A549 (cell line): ENCODE measurements at regions not wholly inside any gene's neighbourhood (a gene's known extent, or its start where the extent isn't known, plus 50 kb on each side); places are given as distances from the start of the nearest gene placed in this dataset.

ENCODE experiments used
- ATAC-seq, 2 experiments: fragments of 200-7000 bp in 1 of 2; fragments of >200 bp in 1 of 2; cut with Nextera tagmentation in 1 of 2; cut with Tn5 transposase in 1 of 2; 3 replicates each; pipeline versions ENCODE4 v1.8.0 to v1.9.1; 2018 to 2020; ENCODE audit warnings: mild to moderate bottlenecking in 1 of 2, moderate library complexity in 1 of 2
- CTCF ChIA-PET: fragments of 300-600 bp; sonication (Branson Sonifier 250); formaldehyde crosslinking; extraction: SDS; loops from one replicate; lab custom pipeline; 2021; ENCODE audit warnings: antibody characterized with exemption, inconsistent platforms; lab: Yijun Ruan, JAX
- POLR2A ChIA-PET: fragments of 350-600 bp; formaldehyde crosslinking; extraction: SDS; loops from one replicate; lab custom pipeline; 2021; ENCODE audit warnings: antibody characterized with exemption, inconsistent platforms; lab: Yijun Ruan, JAX
- DNase-seq, 2 experiments: peaks; one replicate each; pipeline versions ENCODE4 v3.0.0 to v3.0.0-alpha.2; 2011 to 2016; ENCODE audit warnings: low read depth in 1 of 2, low spot score in 1 of 2
- FAIRE-seq: peaks from 2 replicates; lab custom pipeline; 2011; peaks lifted over from hg19 to GRCh38; lab: Jason Lieb, UNC
- H3K27ac ChIP-seq, 2 experiments: fragments of >200 bp; sonication (Bioruptor Twin); formaldehyde crosslinking; 3 replicates each; pipeline ENCODE4 v1.5.1; 2016 to 2017
- H3K4me1 ChIP-seq: fragments of >200 bp; sonication (Bioruptor Twin); formaldehyde crosslinking; 3 replicates; pipeline ENCODE4 v1.6.1; 2016
- H3K4me2 ChIP-seq: fragments of >200 bp; sonication (Bioruptor Twin); formaldehyde crosslinking; 3 replicates; pipeline ENCODE4 v1.6.1; 2016
- H3K4me3 ChIP-seq: fragments of >200 bp; sonication (Bioruptor Twin); formaldehyde crosslinking; 3 replicates; pipeline ENCODE4 v1.5.1; 2016
- H3K9me3 ChIP-seq: fragments of >200 bp; sonication (Bioruptor Twin); formaldehyde crosslinking; 3 replicates; pipeline ENCODE4 v1.6.1; 2016
- BHLHE40 ChIP-seq: IDR thresholded peaks from 2 replicates; pipeline ENCODE4 v1.6.1; 2012; ENCODE audit warnings: low read depth, low read length, inconsistent platforms
- CBX8 ChIP-seq: fragments of 200-600 bp; sonication (generic); IDR thresholded peaks from 2 replicates; pipeline ENCODE4 v1.6.1; 2016
- CEBPB ChIP-seq, 2 experiments: fragments of >200 bp in 1 of 2; sonication (Bioruptor Twin) in 1 of 2; formaldehyde crosslinking in 1 of 2; IDR thresholded peaks; 2 replicates each; pipeline ENCODE4 v1.6.1; 2012 to 2016
- CHD2 ChIP-seq: fragments of 150-350 bp; IDR thresholded peaks from 2 replicates; pipeline ENCODE4 v1.6.1; 2014; ENCODE audit warnings: low read length; ENCODE audit not compliant: partially characterized antibody
- EHMT2 ChIP-seq: fragments of 200-600 bp; sonication (generic); IDR thresholded peaks from 2 replicates; pipeline ENCODE4 v1.6.1; 2016; ENCODE audit warnings: antibody characterized with exemption, low read depth, mild to moderate bottlenecking, moderate library complexity
- FOSB ChIP-seq: fragments of 250-450 bp; sonication (Bioruptor Pico); IDR thresholded peaks from 2 replicates; pipeline ENCODE4 v1.5.0; 2020; ENCODE audit warnings: mild to moderate bottlenecking, moderate library complexity
- FOXS1 ChIP-seq: fragments of 250-450 bp; sonication (Bioruptor Pico); IDR thresholded peaks from 2 replicates; pipeline ENCODE4 v1.5.0; 2020; ENCODE audit warnings: mild to moderate bottlenecking, moderate library complexity
- HDAC2 ChIP-seq: fragments of 200-600 bp; sonication (generic); IDR thresholded peaks from 2 replicates; pipeline ENCODE4 v1.6.1; 2016
- HOXA7 ChIP-seq: fragments of 250-450 bp; sonication (Bioruptor Pico); IDR thresholded peaks from 2 replicates; pipeline ENCODE4 v1.5.0; 2020; ENCODE audit warnings: mild to moderate bottlenecking, moderate library complexity
- HOXB13 ChIP-seq: fragments of 250-450 bp; sonication (Bioruptor Pico); IDR thresholded peaks from 2 replicates; pipeline ENCODE4 v1.5.0; 2020; ENCODE audit warnings: low read depth, mild to moderate bottlenecking, moderate library complexity
- KDM1A ChIP-seq: fragments of 200-600 bp; sonication (generic); IDR thresholded peaks from 2 replicates; pipeline ENCODE4 v1.6.1; 2016; ENCODE audit warnings: low read depth, mild to moderate bottlenecking
- KDM5A ChIP-seq: fragments of 200-600 bp; sonication (generic); IDR thresholded peaks from 2 replicates; pipeline ENCODE4 v1.6.1; 2016; ENCODE audit warnings: antibody characterized with exemption, mild to moderate bottlenecking
- MAFK ChIP-seq: fragments of 450-650 bp; IDR thresholded peaks from 2 replicates; pipeline ENCODE4 v1.6.1; 2014; ENCODE audit not compliant: partially characterized antibody
- MAX ChIP-seq: IDR thresholded peaks from 2 replicates; pipeline ENCODE4 v1.6.1; 2012
- MAZ ChIP-seq: fragments of 150-350 bp; IDR thresholded peaks from 2 replicates; pipeline ENCODE4 v1.6.1; 2014; ENCODE audit warnings: antibody characterized with exemption, low read depth, low read length, borderline replicate concordance
- NFE2L2 ChIP-seq: fragments of 150-350 bp; conservative IDR thresholded peaks from 2 replicates; pipeline ENCODE4 v1.6.1; 2014; ENCODE audit warnings: low read length
- NPAS2 ChIP-seq: fragments of 250-450 bp; sonication (Bioruptor Pico); IDR thresholded peaks from 2 replicates; pipeline ENCODE4 v1.8.0; 2022; ENCODE audit warnings: mild to moderate bottlenecking, moderate library complexity, borderline replicate concordance
- POLR2A ChIP-seq: IDR thresholded peaks from 2 replicates; pipeline ENCODE4 v1.6.1; 2012; ENCODE audit warnings: mild to moderate bottlenecking, low read length
- RARB ChIP-seq: fragments of 250-450 bp; sonication (Bioruptor Pico); IDR thresholded peaks from 2 replicates; pipeline ENCODE4 v1.8.0; 2021; ENCODE audit warnings: mild to moderate bottlenecking, moderate library complexity
- RCOR1 ChIP-seq: fragments of 150-350 bp; IDR thresholded peaks from 2 replicates; pipeline ENCODE4 v1.6.1; 2014; ENCODE audit warnings: antibody characterized with exemption, low read length, low read depth
- RFX5 ChIP-seq: fragments of 450-650 bp; IDR thresholded peaks from 2 replicates; pipeline ENCODE4 v1.7.1; 2014; ENCODE audit warnings: antibody characterized with exemption, mild to moderate bottlenecking, moderate library complexity
- SREBF2 ChIP-seq: fragments of 450-650 bp; IDR thresholded peaks from 2 replicates; pipeline ENCODE4 v1.6.1; 2014; ENCODE audit warnings: mild to moderate bottlenecking, moderate library complexity
- TFCP2L1 ChIP-seq: fragments of 250-450 bp; sonication (Bioruptor Pico); IDR thresholded peaks from 2 replicates; pipeline ENCODE4 v1.5.0; 2021; ENCODE audit warnings: mild to moderate bottlenecking
- ZC3H11A ChIP-seq: fragments of 450-650 bp; IDR thresholded peaks from 2 replicates; pipeline ENCODE4 v1.6.1; 2014; ENCODE audit warnings: antibody characterized with exemption, mild to moderate bottlenecking
- ZNF302 ChIP-seq: fragments of 250-450 bp; sonication (Bioruptor Pico); IDR thresholded peaks from 2 replicates; pipeline ENCODE4 v1.9.0; 2021; ENCODE audit warnings: inconsistent platforms, mild to moderate bottlenecking, moderate library complexity
- ZSCAN20 ChIP-seq: fragments of 250-450 bp; sonication (Bioruptor Pico); IDR thresholded peaks from 2 replicates; pipeline ENCODE4 v1.8.0; 2022; ENCODE audit warnings: mild to moderate bottlenecking, moderate library complexity
- WGBS: methylation state at CpG from one replicate; pipeline ENCODE4 v1.1.6; 2017; ENCODE audit errors: missing lambda C conversion rate; 5-methylcytosine and 5-hydroxymethylcytosine counted together
- TF ChIP-seq, protein P1 (sequence below): IDR thresholded peaks from 2 replicates; pipeline ENCODE4 v1.6.1; 2012; ENCODE audit warnings: low read depth, borderline replicate concordance
- TF ChIP-seq, protein P2 (sequence below): fragments of >200 bp; sonication (Bioruptor Twin); formaldehyde crosslinking; IDR thresholded peaks from 2 replicates; pipeline ENCODE4 v1.6.1; 2016
- TF ChIP-seq, protein P3 (sequence below): fragments of >200 bp; sonication (Bioruptor Twin); formaldehyde crosslinking; IDR thresholded peaks from 3 replicates; pipeline ENCODE4 v1.6.1; 2016

DNA sequence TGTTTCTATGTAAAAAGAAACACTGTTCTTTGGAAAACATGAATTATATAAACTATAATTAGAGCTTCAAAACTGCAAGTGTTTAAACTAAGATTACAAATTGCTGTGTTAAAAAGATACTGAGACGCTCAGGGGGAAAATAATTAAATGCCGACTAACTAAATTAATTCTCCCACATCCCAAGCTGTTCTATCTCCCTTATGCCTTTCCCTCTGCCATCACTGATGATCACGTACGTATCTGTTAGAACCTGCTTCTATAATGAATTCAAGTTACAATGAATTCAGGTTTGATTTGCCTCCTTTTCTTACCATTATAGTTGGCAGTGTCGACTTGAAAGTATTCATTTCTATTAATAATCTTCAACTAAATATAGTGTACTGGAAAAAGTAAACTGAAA is 349.9 kb upstream of the CDH6 start (continued):
- no peak for TF ChIP-seq RCOR1
- TF ChIP-seq FOXS1 (CRISPR knock-in tag), result no peak
- TF ChIP-seq ZC3H11A, result no peak

- DNase-seq (no peak), ATAC-seq (no peak)
- 59% methylated on average over 3 of the region's 3 CpGs for WGBS
Observed at GRCh38 chr5:30839956-30840355, 353.5 kb upstream of the CDH6 start.

DNA sequence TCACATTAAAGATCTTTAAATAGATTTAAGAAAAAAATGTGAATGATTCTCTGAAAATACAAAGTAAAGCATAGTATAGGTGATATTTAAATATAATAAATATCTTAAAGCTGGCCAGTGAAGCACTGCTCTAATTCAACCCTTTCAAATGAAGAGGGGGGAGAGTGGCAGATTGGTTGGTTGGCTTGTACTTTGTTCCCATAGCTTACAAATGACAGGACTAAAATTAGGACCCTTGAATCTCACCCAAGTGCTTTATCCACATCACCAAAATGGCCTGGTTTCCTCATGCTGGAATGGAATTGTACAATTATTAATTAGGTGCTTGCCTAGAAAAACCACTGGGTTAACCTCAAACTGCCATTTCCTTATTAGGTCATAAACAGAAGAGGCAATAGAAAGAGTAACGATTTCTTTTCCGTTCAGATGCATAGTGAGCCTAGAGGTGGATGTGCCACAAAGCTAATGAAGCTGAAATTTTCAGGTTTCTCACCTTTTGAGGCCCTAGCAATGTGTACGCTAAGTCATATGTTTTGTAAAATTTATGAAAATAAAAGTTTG is 354.5 kb upstream of the CDH6 start:
- ChIA-PET POLR2A (no interaction called here), CTCF (no interaction called here)
- FAIRE-seq (no peak), ATAC-seq (no peak), DNase-seq (no peak)
- Histone ChIP-seq H3K4me3 (no peak overlapping the region), H3K9me3 (no peaks in the 10 kb centered on the region), H3K4me2 (no peak overlapping the region), H3K27ac (no peak overlapping the region), H3K4me1 (no peaks in the 10 kb centered on the region)
- no peak for TF ChIP-seq MAFK
- no peak for TF ChIP-seq TFCP2L1
- TF ChIP-seq HOXA7 (CRISPR knock-in tag), result no peak
- TF ChIP-seq, protein P1, sequence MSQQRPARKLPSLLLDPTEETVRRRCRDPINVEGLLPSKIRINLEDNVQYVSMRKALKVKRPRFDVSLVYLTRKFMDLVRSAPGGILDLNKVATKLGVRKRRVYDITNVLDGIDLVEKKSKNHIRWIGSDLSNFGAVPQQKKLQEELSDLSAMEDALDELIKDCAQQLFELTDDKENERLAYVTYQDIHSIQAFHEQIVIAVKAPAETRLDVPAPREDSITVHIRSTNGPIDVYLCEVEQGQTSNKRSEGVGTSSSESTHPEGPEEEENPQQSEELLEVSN, result no peak
- TF ChIP-seq CBX8, result no peak
- TF ChIP-seq BHLHE40, result no peak
- no peak for TF ChIP-seq NPAS2 (CRISPR knock-in tag)
- TF ChIP-seq HDAC2, result no peak
- TF ChIP-seq NFE2L2, result no peak
- TF ChIP-seq, protein P2, sequence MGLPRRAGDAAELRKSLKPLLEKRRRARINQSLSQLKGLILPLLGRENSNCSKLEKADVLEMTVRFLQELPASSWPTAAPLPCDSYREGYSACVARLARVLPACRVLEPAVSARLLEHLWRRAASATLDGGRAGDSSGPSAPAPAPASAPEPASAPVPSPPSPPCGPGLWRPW, result no peak
- TF ChIP-seq FOSB (CRISPR knock-in tag), result no peak
- no peak for TF ChIP-seq POLR2A
- 53% methylated on average over 3 of the region's 3 CpGs for WGBS

More at GRCh38 chr5:30839956-30840355, 353.5 kb upstream of the CDH6 start:
- Histone ChIP-seq H3K9me3 (no peaks in the 10 kb centered on the region), H3K4me2 (no peak overlapping the region), H3K4me3 (no peak overlapping the region), H3K4me1 (no peaks in the 10 kb centered on the region), H3K27ac (no peak overlapping the region)
- no peak for FAIRE-seq
- no peak for TF ChIP-seq SREBF2
- TF ChIP-seq NPAS2 (CRISPR knock-in tag), result no peak
- TF ChIP-seq FOSB (CRISPR knock-in tag), result no peak
- no peak for TF ChIP-seq MAFK
- TF ChIP-seq RARB (CRISPR knock-in tag), result no peak
- no peak for TF ChIP-seq EHMT2
- no peak for TF ChIP-seq TFCP2L1
- TF ChIP-seq, protein P3, sequence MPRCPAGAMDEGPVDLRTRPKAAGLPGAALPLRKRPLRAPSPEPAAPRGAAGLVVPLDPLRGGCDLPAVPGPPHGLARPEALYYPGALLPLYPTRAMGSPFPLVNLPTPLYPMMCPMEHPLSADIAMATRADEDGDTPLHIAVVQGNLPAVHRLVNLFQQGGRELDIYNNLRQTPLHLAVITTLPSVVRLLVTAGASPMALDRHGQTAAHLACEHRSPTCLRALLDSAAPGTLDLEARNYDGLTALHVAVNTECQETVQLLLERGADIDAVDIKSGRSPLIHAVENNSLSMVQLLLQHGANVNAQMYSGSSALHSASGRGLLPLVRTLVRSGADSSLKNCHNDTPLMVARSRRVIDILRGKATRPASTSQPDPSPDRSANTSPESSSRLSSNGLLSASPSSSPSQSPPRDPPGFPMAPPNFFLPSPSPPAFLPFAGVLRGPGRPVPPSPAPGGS, result no peak
- TF ChIP-seq ZSCAN20 (CRISPR knock-in tag), result no peak
- no peak for TF ChIP-seq CHD2
- no peak for TF ChIP-seq KDM5A
- no peak for TF ChIP-seq POLR2A
- no peak for TF ChIP-seq CEBPB (IDR thresholded peaks at IDR 0.05)
- TF ChIP-seq KDM1A, result no peak
- TF ChIP-seq CBX8, result no peak
- no peak for TF ChIP-seq ZNF302 (CRISPR knock-in tag)
- no peak for TF ChIP-seq RFX5
- TF ChIP-seq MAX, result no peak
- no peak for TF ChIP-seq HOXB13 (CRISPR knock-in tag)
- no peak for TF ChIP-seq MAZ
- POLR2A ChIA-PET, result no interaction called here
- CTCF ChIA-PET, result interaction anchor here (1.1 kb wide), 1 partner anchor 10 kb away, joined by 3 read pairs; no protein-coding TSS in a partner anchor
